HepG2 (cell line): ENCODE measurements at regions not wholly inside any gene's neighbourhood (a gene's known extent, or its start where the extent isn't known, plus 50 kb on each side); places are given as distances from the start of the nearest gene placed in this dataset.
"Not testable (repeated sequence)": the region's sequence is repeated elsewhere in the genome, so short reads cannot be mapped to it uniquely, and the experiment has no call there.

Source experiments
- POLR2AphosphoS5 ChIP-seq: IDR thresholded peaks from 2 replicates; pipeline ENCODE4 v1.6.1; 2012; ENCODE audit warnings: low read depth, low read length
- TF ChIP-seq, protein P1 (sequence below): sonication (generic); formaldehyde crosslinking; IDR thresholded peaks from 2 replicates; pipeline ENCODE4 v1.4.0; 2020; ENCODE audit warnings: mild to moderate bottlenecking, missing genetic modification reagents

DNA sequence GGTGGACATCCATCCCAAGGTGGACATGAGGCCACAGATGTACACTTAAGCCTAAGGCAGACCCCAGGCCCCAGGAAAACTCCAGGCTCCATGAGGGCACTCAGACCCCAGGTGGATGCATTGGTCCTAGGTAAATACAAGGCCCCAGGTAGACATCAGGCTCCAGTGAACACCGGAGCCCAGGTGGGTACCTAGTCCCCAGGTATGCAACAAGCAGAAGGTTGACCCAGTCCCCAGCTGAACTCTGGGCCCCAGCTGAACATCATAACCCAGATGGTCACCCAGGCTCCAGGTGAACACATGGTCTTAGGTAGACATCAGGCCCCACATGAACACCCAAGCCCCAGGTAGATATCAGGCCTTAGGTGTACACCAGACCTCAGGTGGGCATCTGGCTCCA is 1271.9 kb downstream of the FOXD4L5 start:
- not testable (repeated sequence) for TF ChIP-seq POLR2AphosphoS5
- TF ChIP-seq, protein P1, sequence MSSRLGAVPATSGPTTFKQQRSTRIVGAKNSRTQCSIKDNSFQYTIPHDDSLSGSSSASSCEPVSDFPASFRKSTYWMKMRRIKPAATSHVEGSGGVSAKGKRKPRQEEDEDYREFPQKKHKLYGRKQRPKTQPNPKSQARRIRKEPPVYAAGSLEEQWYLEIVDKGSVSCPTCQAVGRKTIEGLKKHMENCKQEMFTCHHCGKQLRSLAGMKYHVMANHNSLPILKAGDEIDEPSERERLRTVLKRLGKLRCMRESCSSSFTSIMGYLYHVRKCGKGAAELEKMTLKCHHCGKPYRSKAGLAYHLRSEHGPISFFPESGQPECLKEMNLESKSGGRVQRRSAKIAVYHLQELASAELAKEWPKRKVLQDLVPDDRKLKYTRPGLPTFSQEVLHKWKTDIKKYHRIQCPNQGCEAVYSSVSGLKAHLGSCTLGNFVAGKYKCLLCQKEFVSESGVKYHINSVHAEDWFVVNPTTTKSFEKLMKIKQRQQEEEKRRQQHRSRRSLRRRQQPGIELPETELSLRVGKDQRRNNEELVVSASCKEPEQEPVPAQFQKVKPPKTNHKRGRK (CRISPR knock-in tag): not testable (repeated sequence)
